NCI-H524 (cell line): ENCODE measurements at regions not wholly inside any gene's neighbourhood (a gene's known extent, or its start where the extent isn't known, plus 50 kb on each side); places are given as distances from the start of the nearest gene placed in this dataset.
"Not testable (repeated sequence)": the region's sequence is repeated elsewhere in the genome, so short reads cannot be mapped to it uniquely, and the experiment has no call there.

Source experiments
- DNase-seq, 2 experiments: peaks; one replicate each; lab custom pipeline; 2025; lab: John Stamatoyannopoulos, UW

DNA sequence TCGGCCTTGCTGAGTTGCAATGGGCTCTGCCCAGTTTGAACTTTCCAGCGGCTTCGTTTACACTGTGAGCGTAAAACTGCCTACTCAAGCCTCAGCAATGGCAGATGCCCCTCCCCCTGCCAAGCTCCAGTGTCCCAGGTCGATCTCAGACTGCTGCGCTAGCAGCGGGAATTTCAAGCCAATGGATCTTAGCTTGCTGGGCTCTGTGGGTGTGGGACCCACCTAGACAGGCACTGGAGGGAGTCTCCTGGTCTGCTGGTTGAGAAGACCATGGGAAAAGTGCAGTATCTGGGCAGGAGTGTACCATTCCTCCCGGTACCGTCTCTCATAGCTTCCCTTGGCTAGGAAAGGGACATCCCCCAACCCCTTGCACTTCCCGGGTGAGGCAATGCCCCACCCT is 88.2 kb downstream of the KLHL28 start:
- no peak for DNase-seq

DNA sequence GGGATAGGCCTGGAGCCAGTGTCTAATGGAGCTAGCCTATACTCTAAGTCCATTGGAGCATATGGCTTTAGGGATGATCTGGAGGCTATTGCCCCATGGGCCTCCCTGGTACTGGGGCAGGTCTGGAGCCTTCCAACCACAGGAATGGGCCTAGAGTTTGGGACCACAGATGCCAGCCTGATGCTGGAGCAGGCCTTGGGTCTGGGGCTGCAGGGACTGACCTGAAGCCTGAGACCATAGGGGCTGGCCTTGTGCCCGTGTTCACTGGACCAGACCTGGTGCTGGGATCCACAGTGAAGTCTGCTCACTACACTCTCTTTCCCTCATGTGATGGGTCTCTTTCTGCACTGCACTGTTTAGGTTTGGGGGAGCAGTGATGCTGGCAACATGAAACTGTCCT is 95.0 kb downstream of the KLHL28 start:
- DNase-seq, result no peak

DNA sequence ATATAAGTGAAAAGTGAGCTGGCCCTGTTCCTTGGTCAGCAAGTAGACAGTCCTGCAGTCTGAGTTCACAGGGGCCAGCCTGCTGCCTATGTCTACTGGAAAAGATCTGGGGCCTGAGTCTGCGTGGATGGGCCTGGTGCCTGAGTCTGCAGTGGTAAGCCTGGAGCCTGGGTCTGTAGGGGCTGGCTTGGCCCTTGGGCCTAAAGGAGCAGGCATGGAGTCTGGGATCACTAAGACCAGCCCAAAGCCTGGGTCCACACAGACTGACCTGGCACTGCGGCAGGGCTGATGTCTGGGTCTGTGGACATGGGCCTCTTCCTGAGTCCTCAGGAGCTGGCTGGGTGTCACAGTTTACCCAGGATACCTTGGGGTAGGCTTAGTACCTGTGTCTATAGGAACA is 95.4 kb downstream of the KLHL28 start:
- DNase-seq, result no peak

DNA sequence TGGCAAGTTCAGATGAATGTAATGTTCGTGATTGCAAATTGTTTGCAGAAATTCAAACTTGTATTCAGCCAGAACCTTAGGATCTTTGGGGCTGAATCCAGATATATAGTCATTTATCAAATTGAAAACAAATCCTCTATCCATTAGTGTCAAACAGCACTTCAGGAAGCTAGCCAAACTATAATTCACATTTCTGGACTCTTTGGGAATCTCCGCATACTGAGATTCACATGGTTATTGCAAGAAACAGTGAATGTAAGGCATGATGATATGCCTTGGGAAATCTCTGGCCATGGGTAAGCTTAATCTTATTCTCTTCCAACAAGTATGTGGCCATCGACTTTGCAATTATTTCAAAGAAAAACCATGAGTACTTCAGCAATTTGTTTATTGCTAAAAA is 98.5 kb downstream of the KLHL28 start:
- no peak for DNase-seq

DNA sequence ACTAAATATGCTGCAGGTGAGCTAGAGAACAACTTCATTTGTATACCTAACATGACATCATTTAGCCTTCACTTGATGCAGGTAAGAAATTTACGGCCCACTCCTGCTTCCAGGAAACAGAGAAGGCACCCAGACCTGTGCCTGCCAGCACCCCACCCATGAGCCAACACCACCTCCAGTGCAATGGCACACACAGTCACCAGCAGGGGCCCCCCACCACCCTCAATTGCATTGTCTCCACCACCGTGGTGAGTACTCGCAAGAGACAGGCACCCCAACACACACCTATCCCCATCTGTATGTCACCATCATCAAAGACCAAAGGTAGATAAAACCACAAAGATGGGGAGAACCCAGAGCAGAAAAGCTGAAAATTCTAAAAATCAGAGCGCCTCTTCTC is 107.6 kb downstream of the KLHL28 start:
- DNase-seq, result no peak

DNA sequence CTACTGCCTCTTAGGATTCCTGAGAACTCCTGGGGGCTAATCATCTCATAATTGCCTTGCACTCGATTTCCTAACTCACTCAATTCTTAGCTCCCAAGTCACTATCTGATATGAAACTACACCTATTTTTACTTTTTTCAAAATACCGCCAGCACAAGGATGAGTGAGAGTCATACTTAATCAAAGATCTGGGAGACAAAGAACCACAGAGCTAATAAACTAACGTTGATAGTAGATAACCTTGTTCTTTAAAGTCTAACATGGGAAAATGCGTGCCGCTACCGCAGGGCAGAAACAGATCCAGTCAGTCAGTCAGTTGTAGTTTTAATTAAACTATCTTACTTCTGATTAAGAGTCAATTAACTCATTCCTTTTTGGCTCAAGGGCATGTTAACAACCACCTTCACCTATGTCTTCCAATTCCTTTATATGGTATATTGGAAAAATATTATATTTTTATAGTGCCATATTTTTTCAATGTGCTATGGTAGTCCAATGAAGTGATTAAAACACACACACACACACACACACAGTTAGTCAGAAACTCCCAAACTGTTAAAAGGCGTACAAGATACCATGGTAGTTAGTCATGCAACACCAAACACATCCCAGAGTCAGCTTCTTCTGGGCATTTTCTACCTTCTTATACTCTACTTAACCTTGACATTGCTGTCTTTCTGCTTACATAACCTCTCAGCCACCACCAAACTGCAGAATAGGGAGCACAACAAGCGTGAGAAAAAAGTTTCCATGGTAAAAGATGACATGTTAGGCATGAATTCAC is 114.0 kb downstream of the KLHL28 start:
- no peak for DNase-seq

DNA sequence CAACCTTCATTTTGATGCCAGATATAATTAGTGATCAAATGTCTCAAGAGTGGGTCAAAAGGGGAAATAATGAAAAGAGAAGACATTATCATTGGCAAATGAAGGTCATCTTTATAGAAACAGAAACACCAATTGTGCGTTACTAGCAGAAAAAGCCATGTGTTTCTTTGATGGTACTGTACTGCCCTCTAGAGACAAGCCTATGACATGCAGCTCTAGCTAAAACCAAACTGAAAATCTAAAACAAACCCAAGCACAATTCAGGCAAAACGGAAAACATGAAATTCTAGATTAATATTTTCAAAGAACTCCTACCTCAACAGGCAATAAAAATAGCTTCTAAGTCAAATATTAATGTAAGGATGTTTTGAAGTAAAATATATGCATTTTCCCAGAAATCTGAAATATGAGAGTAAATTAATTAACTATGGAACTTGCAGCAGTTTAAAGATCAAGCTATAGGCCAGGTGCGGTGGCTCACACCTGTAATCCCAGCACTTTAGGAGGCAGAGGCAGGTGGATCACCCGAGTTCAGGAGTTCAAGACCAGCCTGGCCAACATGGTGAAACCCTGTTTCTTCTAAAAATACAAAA is 115.4 kb downstream of the KLHL28 start:
- peak; percentile 60 to 72 for DNase-seq

DNA sequence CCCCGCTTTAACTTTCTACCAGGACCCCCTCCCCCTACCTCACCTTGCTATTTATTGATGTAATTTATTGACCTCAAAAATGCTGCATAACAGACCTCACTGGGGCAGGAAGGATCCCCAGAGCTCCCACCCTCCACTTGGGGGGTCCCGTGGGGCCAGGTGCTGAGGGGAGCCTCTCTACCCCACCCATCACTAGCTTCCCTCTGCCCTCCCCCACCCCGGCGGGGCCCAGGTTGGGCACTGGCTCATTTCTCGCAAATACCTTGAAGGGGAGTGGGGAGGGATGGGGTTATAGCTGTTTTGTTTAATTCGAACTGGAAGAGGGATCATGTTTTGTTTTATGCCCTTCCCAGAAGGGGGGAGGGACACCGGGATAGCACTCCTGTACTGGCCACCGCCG is 125.8 kb downstream of the KLHL28 start:
- not testable (repeated sequence) for DNase-seq

DNA sequence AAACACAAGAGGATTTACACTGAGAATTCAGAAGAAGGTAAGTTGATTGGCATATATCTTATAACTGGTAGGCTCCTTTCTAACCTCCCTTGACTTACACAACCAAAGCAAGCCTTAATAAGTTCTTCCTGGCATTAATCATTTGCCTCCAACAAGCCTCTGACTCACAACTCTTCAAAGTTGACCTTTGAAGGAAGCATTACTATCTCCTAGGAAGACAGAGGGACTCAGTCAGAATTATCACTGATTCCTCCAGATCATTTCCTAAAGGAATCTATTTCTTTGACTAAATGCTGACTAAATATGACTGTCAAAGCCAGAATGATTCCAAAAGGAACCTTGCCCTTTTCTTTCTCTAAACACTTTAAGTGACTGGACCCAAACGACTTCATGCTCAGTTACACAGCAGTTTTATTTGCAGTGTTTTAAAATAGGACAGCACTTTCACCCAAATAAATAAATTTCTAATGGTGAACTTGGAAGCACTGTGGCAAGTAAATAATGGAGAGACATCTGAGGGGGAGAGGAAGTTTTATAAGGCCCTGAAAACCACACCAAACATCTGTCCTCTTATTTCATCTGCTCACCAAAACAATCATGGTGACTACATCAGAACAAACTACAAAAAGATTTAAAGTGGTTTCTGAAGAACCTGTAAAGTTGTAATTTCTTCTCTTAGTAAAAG is 128.2 kb downstream of the KLHL28 start:
- DNase-seq, result no peak

DNA sequence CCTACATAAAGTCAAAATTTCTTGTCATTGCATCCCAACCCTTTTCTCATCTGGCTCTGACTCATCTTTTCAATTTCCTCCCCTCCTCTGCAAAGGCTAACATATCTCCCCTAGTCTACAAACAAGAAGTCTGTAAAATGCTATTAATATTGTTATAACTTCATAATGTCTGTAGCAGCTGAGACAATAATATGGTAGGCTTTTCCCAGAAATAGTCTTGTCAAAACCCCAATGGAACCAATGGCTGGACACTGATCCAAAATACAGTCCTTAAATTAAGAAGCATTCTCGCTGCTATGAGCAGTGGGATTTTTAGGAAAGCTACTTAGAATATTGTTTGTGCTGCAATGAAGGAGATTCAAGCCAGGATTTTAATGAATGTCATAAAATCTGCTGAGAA is 131.4 kb downstream of the KLHL28 start:
- no peak for DNase-seq

DNA sequence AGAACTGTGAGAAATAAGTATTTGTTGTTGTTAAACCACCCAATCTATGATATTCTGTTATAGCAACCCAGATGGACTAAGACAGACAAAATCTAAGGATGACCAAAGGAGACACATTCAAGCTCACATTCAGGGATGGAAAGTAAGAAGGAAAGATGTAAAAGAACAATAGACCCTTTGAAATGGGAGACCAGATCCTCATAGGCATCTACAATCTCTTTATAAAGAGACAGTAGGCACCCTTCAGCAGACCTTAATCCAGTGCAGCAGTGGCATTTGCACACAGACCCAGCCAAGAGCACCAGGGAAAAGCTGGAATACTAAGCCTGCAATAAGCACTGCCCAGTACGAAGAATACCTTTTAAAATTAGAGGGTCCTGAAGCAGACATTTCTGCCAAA is 132.7 kb downstream of the KLHL28 start:
- no peak for DNase-seq

DNA sequence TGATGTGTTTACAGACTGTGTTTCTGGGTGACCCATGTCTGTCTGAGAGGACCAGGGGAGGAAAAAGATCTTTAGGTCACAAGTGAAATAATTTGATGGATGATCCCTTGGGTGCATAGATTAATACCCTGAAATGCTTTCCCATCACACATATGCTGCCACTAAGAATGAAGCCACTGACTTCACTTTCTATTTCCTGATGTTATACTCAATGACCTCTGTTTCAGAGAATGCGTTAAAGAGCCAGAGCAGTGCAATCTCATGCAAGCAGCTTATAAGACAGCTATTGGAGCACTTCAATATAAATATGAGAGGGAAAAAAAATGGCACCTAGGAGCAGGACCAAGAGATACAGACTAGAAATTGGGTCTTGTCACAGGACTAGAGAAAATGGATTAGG is 133.7 kb downstream of the KLHL28 start:
- no peak for DNase-seq

DNA sequence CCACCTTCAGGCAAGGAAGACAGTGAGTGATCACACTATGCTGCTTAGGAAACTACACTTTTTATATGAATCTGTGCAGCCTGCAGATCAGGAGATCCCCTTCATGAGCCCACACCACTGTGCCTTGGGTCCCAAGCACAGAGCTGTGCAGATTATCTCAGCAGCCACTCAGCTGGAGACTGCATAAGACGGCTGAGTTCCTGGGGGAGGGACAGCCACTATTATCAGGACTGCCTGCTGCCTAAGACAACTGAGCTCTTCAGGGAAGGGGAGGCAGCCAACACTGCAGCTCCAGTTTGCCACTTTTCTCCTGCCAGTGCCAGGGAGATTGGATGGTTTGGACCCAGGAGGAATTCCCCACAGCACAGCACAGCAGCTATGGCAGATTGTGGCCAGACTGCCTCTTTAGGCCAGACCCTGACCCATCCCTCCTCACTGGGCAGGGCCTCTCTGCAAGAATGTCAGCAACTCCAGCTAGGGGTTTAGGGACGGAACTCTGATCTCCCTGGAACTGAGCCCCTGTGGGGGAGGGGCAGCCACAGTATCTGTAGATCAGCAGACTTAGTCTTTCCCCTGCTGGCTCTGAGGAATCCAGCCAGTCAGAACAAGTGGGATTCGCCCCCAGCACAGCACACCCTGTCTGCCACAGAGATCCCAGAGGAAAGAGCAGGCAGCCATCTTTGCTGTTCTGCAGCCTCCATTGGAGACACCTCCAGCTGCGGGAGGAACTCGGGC is 141.3 kb downstream of the KLHL28 start:
- no peak for DNase-seq

DNA sequence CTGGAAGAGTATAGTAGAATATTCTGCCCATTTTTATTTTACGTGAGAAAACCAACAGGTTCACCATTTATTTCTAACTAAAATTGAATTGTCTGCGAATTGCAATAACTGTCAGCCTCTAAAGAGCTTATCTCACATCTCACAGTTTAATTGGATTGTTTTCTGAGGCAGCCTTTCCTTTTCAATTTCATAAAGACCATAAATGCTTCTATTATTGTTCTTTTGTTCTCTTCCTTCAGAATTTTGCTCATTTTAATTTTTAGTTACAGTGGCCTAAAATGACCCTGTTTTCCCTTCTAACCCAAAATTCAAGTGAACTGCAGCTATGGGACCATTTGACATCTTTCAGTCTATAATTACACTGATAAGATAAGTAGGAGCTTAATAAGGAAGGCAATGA is 147.6 kb downstream of the KLHL28 start:
- no peak for DNase-seq

DNA sequence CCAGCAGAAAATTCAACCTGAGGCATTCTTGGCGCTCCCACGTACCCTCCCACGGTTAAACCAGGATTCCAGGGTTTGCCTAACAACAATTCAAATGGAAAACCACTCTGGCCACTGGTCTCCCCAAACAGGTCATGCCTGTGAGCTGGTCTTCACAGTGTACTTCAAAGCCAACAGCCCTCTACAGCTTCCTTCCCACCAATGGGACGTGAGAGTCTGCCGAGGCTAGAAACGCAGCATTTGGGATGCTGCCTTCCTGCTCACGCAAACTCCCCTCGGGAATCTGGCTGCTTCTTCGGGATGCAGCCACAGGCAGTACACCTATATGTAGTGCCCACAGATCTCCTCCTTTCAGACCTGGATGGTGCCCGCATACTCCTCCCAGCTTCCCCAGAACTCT is 149.1 kb downstream of the KLHL28 start:
- DNase-seq, result no peak

DNA sequence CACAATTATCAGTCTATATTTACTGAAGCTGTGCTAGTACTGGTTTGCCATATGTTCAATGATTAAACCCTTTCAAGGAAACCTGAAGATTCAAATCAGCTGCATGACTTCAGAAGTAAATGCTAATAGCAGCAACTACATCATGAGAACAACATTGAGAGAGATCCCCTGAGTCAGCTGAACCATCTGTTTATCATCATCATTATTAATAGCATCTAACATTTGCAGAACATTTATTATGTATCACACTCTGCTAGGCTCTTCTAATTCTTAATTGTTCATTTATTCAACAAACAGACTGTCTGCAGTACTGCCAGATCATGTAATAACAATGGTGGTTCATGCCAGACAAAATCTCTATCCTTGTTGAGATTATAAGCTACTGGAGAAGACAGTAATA is 157.4 kb downstream of the KLHL28 start:
- peak; percentile 8 to 46 for DNase-seq

DNA sequence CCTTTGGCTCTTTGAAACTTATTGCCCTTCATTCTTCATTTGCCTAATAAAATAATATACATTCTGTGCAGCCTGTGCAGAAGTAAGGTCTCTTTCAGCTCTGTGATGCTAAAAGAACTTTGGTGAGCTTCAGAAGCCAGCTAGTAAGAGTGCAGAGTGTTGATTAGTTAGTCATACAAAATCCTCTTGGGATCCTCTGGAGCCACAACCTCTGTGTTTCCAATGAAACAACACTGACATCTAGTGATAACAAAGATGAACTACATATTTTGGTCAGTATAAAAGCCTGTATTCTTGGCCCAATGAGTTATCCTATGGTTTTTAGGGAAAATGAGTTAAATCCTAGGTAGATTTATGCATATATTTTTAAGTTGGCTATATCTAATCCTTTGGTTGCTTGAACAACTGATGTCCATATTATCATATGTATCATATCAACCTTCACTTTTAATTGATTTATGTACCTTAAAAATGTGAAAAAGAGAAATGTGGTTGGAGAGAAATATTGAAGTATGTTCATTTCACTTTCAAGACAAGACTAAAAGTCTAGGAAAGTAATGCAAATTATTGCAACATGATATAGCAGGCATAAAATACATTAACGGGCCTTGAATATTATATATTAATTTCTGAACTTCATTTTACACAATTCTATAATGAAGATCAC is 158.4 kb downstream of the KLHL28 start:
- peak; percentile 55 to 82 for DNase-seq

DNA sequence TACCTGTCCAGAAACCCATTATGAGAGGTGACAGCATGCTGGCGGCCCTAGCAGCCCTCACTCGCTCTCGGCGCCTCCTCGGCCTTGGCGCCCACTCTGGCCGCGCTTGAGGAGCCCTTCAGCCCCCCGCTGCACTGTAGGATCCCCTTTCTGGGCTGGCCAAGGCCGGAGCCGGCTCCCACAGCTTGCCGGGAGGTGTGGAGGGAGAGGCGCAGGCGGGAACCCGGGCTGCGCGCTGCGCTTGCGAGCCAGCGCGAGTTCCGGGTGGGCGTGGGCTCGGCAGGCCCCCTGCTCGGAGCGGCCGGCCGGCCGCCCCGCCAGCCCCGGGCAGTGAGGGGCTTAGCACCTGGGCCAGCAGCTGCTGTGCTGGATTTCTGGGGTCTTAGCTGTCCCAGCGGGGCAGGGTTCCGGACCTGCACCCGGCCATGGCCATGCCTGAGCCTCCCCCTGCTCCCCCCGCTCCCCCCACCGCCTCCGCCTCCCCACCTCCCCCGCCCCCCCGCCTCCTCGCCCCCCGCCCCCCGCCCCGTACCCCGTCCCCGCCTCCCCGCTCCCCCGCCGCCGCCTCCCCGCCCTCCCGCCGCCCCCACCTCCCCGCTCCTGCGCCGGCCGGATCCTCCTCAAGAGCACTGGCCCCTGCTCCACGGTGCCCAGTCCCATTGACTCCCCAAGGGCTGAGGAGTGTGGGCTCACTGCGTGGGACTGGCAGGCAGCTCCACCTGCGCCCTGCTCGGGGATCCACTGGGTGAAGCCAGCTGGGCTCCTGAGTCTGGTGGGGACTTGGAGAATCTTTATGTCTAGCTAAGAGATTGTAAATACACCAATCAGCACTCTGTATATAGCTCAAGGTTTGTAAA is 163.1 kb downstream of the KLHL28 start:
- DNase-seq, result no peak

DNA sequence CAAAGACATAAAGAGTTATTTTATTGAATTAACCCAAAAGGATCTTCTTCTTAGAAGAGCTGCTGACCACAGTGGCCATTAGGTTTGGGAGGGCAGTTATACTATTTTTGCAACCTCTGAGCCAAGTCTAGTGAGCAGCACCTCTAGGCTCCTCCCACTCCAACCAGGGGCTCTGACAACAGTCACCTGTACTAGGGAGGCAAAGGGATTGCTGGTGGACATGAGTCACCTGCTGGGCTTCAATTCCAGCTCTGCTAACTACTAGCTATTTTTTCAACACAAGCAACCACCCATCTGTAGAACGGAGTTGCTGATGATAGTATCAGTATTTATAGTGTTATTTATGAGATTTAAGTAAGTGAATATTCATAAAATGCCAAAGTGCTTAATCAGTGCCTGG is 166.0 kb downstream of the KLHL28 start:
- no peak for DNase-seq

DNA sequence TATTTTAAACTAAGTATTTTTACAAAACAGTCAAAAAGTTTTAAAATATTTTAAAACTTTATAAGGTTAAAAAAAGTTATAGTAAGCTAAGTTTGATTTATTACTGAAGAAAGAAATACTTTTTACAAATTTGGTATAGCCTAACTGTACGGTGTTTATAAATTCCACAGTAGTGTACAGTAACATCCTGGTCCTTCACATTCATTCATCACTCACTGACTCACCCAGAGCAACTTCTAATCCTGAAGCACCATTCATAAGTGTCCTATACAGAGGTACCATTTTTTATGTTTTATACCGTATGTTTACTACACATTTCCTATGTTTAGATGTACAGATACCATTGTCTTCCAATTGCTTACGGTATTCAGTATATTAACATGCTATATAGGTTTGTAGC is 170.0 kb downstream of the KLHL28 start:
- no peak for DNase-seq

DNA sequence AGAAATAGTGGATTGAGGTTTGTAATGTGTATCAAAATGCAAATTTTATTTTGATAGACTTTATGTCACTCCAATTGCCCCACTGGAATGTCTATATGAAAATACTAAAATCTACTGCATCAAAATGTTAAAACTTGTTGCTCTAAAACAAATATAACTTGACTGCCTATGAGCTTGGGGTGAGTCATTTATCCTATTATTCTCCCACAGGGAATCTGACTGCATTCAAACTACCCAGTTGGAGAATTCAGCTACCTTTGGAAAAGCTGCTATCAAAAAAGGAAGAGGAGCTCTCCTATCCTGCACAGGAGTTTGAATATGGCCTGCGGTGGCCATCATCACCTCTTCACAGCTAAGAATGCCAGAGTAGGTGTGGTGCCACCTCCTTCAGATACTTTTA is 173.1 kb downstream of the KLHL28 start:
- DNase-seq, result no peak
